GM12891 (cell line): ENCODE measurements at regions not wholly inside any gene's neighbourhood (a gene's known extent, or its start where the extent isn't known, plus 50 kb on each side); places are given as distances from the start of the nearest gene placed in this dataset.

Experiments used
- PAX5 ChIP-seq: IDR thresholded peaks from 2 replicates; pipeline ENCODE4 v1.6.1; 2011; ENCODE audit warnings: low read length, moderate library complexity, mild to moderate bottlenecking; ENCODE audit not compliant: insufficient read depth, severe bottlenecking
- POLR2A ChIP-seq: IDR thresholded peaks from 2 replicates; pipeline ENCODE4 v1.6.1; 2011; ENCODE audit warnings: low read depth, low read length, control low read depth
- POLR2AphosphoS5 ChIP-seq: IDR thresholded peaks from 2 replicates; pipeline ENCODE4 v1.6.1; 2011; ENCODE audit warnings: low read depth, low read length, control low read depth
- POU2F2 ChIP-seq: IDR thresholded peaks from 2 replicates; pipeline ENCODE4 v1.6.1; 2011; ENCODE audit warnings: low read depth, mild to moderate bottlenecking, control low read depth, low read length, moderate library complexity
- SPI1 ChIP-seq: IDR thresholded peaks from 2 replicates; pipeline ENCODE4 v1.6.1; 2011; ENCODE audit warnings: low read depth, low read length, control low read depth
- TAF1 ChIP-seq: IDR thresholded peaks from 2 replicates; pipeline ENCODE4 v1.6.1; 2011; ENCODE audit warnings: low read depth, low read length, control low read depth

DNA sequence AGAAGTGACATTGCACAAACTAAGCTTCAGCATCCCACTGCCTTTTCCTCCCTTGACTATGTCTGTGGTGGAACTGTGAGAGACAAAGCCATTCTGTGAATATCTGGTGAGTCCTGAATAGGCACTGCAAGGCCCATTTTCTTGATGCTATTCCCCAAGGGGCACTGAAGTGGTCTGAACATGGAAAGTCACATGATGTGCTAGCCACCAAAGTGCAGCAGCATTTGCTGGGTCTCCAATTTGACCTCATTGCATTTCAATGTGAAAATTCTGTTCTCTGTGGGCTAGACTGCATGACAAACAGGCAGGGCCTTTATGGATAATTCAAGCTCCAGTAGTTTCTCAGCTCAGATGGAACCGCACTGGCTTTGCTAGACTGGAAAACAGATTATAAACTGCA is 627.4 kb upstream of the BOD1L1 start:
- TF ChIP-seq POLR2AphosphoS5 (no peak), POLR2A (no peak), SPI1 (no peak), TAF1 (no peak), POU2F2 (no peak), PAX5 (no peak)
